ENCODE measurements at regions not wholly inside any gene's neighbourhood (a gene's known extent, or its start where the extent isn't known, plus 50 kb on each side); places are given as distances from the start of the nearest gene placed in this dataset.

- no peak for TF ChIP-seq POLR2A (IDR thresholded peaks at IDR 0.05)
- TF ChIP-seq, protein P1, sequence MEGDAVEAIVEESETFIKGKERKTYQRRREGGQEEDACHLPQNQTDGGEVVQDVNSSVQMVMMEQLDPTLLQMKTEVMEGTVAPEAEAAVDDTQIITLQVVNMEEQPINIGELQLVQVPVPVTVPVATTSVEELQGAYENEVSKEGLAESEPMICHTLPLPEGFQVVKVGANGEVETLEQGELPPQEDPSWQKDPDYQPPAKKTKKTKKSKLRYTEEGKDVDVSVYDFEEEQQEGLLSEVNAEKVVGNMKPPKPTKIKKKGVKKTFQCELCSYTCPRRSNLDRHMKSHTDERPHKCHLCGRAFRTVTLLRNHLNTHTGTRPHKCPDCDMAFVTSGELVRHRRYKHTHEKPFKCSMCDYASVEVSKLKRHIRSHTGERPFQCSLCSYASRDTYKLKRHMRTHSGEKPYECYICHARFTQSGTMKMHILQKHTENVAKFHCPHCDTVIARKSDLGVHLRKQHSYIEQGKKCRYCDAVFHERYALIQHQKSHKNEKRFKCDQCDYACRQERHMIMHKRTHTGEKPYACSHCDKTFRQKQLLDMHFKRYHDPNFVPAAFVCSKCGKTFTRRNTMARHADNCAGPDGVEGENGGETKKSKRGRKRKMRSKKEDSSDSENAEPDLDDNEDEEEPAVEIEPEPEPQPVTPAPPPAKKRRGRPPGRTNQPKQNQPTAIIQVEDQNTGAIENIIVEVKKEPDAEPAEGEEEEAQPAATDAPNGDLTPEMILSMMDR (IDR thresholded peaks at IDR 0.05): no peak
Measured at GRCh38 chr4:26139310-26139924, 181.4 kb upstream of the RBPJ start.

Measured in testis (tissue), 2 donors.